GM04504 (cell line): ENCODE measurements at regions not wholly inside any gene's neighbourhood (a gene's known extent, or its start where the extent isn't known, plus 50 kb on each side); places are given as distances from the start of the nearest gene placed in this dataset.
"Not testable (repeated sequence)": the region's sequence is repeated elsewhere in the genome, so short reads cannot be mapped to it uniquely, and the experiment has no call there.

Experiments
- DNase-seq: peaks from one replicate; pipeline ENCODE4 v3.0.0-alpha.2; 2012; ENCODE audit warnings: low read depth

DNA sequence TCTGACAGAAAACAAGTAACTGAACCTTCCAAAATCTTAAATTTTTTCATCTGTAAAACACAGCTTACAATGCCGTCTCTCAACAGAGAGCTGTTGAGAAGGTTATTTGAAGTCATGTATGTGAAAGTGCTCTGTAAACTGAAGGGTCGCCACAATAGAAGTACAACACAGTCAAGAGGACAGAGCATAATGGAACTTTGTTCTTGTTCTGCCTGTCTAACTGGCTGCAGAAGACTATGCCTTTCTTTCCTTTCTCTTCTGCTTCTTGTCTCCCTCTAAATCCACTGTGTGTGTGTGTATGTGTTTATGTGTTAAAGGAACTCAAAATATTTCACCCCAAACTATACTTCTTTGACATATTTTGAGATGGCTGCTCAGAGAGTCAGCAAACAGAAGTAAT lies 365.8 kb upstream of the RND3 start:
- no peak for DNase-seq

DNA sequence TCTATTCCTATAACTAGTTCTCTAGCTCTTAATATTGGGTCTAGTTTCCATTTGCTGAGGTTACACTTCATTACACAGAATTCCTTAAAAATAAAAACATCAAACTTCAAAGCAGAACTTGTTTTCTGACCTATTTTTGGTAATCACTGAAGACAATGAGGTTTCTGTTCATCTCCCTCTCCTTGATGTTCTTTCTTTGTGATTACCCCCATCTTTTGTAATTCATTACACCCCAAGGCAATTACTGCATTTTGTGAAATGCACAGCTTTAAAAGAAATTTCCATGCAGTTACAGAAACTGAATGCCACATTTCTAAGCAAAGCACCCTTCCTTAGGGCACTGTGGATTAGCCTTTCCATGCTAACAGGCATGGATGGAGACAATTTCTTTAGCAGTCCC lies 363.2 kb upstream of the RND3 start:
- no peak for DNase-seq

DNA sequence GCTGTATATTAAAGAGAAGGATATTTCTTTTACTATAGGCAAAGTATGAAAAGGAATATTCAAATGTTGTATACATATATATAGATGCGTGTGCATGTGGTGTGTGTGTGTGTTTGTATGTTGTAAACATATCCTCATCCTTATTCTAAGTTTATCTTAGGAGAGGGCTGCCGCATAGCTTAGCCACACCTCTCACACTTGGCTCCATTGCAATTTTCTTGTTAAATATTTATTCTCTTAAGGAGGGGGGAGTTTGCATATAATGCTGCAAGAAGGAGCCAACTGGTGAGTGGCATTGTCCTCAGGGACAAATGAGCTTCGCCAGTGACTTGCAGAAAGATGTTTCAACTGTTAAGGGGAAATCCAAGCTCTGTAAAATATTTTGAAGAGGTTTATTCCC lies 360.1 kb upstream of the RND3 start:
- DNase-seq, result no peak

DNA sequence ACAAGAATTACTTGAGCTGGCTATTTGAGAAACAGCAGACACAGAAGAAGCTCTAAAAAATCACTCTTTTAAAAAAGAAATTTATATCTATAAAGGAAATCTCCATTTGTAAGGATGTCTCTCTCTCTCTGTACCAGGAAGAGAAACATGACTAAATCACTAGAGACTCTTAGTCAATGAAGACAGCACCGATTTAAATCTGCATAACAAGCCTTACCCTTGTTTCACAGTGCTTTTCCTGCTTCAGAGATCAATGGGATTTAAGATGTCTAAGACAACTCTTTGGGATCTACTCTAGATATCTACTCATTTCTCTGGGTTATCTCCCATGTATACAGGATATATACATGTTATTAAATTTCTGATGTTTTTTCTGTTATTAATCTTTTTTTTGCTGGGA lies 359.2 kb upstream of the RND3 start:
- no peak for DNase-seq

DNA sequence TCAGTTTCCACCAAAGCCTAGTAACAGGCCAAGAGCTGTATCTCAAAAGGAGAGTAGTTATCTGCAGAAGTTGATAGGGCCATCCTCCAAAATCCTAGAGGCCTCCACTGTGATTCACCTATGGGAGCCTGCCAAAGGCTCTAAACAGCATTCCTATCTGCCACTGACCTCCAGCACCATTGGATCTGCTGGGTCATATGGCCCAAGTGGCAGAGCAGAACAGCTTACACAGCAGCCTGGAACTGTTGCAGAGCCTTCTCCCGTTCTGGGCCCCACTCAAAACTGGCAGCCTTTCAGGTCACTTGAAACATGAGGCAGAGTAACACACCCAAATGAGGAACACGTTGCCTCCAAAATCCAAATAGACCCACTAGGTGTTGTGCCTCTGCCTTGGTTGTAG lies 345.2 kb upstream of the RND3 start:
- DNase-seq, result peak; percentile 31

DNA sequence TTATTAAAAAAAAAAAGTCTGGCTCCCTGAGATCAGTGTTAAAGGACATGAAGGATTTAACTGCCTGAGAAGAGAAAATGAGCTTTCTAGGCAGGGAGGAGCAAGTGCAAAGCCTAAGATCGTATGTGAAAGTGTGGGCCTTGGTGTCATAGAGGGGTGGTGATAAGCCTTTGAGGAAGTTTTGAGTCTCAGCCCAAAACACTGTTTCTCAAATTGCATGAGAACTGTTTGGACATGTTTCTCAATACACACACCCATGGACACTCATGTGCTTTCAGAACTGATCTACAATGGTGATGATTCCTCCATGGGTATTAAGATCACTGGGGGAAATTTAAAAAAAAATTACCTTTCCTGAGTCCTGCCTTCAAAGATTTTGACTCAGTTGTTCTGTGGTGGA lies 336.7 kb upstream of the RND3 start:
- DNase-seq, result no peak

DNA sequence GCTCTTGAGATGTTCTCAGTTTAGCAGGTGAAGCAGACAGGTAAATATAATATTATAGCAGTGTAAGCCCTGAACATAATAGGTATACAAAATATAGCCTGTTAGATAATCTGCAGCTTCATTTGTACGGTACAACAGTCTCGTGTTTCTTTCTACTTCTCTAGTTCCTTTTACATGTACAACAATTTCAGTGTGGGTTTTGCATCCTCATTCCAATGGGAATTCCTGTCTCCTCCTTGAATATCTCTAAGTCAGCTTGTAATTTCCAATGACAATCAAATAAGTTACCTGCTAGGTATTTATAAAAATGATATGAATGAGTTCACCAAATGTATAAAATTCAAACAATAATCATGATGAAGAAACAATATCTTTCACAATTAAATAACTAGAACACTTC lies 330.0 kb upstream of the RND3 start:
- DNase-seq, result no peak

DNA sequence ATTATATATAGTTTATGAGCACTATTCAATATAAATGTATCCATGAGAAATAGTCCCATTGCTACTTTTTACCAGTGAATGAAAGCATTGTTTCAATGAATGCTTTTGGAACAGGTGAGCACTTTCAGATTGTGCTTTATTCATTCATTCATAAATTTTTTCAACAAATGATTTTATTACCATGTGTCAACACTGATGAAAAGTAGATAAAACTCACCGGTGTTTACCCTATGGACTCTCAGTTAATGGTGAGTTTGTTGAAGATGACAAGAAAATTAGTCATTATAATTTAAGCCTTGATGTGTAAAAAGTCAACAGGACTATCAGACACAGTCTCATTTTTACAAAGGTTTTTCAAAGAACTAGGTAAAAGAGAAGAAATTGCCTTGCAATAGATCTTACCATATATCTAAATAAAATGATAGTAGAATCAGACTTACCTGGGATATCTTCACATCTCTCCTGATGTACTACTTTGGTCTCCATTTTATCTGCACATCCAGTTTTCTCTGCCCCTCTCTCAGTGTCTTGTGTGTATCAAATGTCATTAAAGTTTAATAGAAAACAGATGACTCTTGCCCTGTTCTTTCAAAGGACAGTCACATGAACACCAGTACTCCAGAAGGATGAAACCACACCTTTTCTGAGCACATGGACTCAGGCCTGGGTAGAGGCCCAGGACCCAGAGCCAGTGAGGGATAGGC lies 325.3 kb upstream of the RND3 start:
- no peak for DNase-seq

DNA sequence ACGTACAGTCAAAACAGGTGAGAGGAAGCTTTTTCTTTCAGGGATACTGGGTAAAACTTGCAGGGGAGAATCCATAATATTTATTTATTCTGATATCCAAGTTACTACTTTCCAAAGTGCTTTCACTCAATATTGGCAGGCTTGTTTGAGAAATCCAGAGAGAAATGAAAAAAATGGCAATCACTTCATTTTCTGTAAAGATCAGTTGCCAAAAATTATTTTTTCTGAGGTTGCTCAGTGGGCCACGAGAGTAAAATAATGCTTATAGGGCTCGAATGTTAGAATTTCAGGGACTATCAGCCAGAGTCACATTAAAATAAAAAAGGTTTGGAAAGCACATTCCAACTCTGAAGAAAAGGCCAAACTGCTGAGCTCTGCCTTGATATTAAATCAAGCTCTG lies 324.6 kb upstream of the RND3 start:
- no peak for DNase-seq

DNA sequence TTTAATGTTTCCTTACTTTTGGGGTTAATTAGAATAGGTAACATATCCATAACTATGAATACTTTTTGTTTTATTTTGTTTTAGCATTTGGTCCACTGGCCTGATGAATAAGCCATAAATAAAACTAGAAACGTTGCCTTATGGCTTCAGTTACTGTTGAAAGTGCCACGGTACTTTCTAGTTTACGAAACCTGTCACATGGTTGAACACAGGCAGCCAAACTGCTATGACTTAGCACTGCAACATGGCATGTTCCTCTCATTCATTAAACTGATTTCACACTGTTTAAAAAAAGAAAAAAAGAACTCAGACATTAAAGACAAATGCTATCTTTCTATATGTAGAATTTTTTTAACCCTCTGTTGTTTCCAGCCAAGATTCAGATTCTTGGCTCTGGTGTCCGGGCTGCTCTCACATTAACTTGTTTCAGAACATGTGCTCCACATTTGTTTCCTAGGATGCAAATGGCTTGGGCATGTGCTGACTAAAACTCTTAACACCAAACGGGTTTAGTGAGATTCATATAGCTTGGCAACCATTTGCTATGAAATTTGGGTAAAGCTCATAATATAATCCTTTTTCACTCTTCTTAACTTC lies 323.9 kb upstream of the RND3 start:
- DNase-seq, result peak; percentile 37

DNA sequence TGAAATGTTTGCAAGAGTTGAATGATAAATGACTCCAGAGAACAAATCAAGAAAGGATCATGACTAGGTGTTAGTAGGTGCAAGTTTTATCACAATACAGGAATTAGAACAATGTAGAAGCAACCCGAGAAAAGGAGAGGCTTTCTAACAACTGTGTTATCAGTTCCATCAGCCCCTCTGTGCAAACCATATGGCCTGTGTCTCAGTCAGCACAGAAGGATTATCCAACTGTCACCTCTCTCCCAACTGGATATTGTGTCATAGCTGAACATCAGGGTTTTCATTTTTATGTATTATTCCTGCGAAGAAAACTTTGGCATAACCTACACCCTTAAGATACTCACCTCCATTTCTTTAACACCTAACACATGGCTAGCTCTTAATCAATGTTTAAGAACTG lies 321.6 kb upstream of the RND3 start:
- DNase-seq, result no peak

DNA sequence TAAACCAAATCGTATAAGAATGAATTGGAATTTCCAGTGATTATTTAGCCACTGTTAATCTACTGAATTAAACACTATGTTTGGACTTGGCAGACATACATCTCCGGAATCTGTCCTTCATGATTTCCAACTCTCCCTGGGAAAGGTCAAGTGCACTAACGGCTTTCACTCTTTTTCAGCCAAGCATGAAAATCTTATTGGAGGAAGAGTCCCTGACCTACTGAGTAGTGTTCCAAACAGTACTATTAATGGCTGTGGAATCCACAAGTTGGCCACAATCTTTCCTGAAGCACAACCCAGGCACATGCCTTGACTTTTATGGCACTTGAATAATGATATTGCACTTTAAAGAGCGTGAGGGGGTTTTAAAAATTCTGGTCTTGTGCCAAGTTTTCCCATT lies 318.9 kb upstream of the RND3 start:
- no peak for DNase-seq

DNA sequence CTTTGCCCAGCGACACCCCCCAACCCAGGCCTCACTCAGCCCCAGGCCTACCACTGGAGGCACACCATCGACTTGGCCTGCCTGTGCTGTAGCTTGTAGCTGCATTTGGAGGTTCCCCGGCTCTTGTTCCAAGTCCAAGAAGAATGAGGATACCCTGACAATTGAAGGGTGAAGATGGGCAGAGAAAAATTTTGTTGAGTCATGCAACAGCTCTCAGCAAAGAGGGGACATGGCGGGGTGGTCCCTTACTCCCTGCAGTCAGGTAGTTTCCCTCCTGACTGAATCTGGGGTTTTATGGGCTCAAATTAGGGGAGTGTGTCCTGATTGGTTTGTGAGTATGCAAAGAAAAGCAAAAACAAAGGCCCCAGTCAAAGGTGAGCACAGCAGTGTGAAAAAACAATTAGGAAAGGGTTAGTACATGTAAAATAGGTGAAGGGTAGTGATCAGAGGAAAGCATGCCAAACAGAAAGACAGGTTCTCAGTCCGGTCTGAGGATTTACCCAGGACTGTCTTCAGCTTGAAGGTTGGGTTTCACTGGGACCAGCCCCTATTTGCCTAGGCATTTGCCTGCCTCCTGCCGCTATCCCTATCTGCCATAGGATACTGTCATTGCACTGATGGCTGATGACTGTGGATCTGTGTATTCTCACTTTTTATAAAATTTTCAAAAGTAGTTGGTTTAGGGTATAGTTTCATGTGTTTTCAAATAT lies 316.4 kb upstream of the RND3 start:
- no peak for DNase-seq

DNA sequence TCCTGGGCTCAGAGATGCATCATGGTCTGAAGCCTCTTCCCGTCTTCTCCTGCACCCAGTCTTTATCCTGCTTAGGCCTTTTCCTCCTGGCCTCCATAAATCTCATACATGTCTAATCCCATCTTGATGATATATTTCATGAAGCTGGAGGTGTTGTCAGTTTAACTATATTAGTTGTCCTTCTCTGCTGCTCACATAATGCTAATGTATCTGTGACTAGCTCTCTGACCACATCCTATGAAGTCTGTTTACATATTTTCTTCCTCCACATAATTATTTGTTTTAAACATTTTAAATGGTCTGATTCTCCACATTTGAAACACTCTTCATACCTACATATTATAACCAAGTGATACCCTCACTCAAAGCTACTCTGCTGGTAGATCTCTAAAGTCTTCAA lies 315.2 kb upstream of the RND3 start:
- DNase-seq, result no peak

DNA sequence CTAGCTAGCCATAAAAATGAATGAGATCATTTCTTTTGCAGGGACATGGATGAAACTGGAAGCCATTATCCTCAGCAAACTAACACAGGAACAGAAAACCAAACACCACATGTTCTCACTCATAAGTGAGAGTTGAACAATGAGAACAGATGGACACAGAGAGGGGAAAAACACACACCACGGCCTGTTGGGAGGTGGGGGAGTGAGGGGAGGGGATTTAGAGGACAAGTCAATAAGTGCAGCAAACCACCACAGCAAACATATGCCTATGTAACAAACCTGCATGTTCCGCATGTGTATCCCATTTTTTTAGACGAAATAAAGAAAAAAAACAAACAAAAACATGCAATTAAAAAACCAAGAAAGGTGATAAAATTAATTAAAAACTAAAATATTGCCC lies 308.8 kb upstream of the RND3 start:
- not testable (repeated sequence) for DNase-seq

DNA sequence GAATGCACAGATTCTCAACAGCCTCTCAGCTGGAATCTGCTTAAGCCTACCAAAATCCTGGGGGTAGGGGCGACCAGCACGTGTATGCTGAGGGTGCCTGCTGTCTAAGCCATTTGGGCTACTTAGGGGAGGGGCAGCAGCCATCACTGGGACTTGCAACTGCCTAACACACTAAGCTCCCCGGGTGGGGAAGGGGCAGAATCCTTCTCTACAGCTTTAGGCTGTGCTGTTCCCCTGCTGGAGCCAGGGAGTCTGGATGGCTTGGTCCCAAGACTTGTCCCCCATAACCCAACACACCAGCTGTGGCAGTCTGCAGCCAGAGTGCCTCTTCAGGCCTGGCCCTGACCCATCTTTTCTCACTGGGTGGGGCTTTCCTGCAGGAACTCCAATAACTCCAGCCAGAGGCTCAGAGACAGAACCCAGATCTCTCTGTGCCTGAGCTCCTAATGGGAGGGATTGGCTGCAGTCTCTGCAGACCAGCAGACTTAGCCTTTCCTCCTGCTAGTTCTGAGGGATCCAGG lies 305.4 kb upstream of the RND3 start:
- DNase-seq, result no peak

DNA sequence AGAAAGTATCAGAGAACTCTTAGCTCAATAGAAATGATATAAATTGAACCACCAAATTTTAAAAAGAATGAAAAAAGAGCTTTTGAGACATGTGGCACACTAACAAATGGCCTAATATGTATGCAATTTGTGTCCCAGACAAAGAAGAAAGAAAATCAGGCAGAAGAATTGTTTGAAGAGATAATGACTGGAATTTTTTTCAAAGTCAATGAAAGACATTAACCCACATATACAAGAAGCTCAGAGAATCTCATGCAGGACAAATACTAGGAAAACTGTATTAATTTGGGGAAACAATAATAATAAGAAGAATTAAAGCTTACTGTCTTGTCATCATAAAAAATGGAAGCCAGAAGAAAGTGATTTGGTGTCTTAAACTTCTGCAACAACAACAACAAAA lies 304.1 kb upstream of the RND3 start:
- no peak for DNase-seq

DNA sequence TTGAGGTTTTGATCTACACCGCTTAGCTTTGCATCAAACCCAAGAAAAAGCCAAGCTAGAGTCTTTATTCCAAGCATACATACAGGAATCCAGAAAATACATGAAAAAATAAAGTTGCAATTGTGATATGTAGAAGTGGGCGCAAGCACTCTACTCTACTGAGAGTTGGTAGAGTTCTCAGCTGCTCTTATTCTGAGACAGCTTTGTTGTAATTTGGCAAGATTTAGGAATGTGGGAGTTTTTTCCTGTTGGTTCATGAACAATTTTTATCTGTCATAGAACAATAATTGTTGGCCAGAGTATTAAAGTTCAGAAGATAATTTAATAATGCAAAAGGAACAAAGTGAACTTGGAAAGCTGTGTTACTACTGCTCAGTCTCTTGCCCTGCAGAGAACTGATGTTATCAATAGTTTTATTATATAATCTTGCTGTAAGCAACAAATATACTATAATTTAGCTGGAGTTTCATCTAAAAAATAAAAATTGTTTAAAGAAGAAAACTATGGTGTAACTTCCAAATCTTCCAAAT lies 302.0 kb upstream of the RND3 start:
- DNase-seq, result no peak

DNA sequence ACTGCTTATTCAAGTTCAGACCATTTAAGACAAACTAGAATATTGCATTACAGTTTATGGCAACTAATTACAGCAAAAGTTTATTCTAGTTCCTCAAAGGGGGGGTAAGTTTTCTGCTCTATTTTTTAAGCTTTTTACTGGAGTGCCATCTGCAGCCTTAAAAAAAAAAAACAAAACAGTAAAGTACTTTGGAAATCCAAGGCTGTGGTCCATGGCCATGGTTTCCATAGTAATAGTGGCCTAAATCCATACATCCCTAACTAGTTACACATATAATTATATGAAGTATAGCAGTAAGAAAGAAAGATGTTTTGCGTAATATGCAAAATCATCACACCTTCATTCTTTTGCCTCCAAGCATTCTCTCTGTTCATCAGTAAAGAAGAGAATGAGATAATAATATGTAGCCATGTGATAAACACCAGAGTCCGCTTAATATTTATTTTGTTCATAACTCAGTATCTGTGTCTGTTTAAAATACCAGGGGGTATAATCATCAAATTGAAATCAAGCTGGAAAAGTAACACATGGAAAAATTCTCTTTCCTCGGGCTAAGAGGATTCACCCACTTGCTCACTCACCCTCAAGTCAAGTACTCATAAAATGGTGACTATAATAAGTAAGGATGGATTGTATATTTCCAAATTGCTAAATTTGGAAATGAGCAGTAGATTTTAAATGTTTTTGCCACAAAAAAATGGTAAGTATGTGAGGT lies 301.1 kb upstream of the RND3 start:
- DNase-seq, result no peak

DNA sequence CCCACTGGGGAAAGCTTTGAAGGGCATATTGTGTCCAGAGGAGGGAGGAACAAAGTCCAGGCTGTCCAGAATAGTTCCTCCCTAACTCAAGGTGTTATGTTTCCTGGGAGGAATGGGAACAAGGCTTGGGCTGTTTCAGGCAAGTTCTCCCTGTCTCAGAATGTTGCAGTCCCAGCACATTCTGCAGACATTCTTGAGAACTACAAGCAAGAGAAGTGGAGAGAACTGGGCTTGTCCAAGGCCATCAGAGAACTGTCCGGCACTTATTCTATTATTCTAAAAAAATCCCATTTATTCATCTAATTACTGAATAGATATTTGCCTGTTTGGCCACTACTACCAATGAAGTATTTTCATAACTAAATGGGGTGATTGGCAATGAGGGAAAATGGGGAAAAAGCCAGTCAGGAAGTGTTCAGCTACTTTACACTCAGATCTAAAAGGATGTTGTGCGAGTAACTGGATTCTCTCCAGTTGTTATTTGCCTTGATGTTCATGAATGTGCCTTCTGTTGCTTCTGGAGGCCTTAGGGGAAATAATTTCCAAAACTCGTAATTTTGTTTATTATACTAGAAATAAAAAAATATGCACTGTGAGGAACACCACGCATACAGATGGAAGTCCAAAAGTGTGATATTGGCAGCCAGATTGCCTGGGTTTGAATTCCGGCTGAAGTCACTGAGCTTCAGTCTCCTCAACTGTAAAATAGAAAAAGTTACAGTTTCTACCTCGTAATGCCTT lies 300.1 kb upstream of the RND3 start:
- no peak for DNase-seq

DNA sequence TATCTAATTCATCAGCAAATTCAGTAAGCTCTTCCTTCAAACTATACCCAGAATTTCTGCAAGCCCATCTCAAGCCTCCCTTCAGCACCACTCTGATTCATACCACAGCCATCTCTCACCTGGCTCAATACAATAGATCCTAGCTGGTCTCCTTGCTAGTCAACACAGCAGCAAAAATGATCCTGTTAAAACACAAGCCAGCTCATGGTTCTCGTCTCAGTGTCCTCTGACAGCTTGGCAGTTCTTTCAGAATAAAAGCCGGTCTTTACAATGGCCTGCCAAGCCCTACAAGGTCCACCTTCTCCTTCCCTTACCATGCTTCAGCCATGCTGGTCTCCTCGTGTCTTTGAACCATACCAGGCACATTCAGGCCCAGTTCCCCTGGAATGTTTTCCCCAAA lies 296.9 kb upstream of the RND3 start:
- no peak for DNase-seq

DNA sequence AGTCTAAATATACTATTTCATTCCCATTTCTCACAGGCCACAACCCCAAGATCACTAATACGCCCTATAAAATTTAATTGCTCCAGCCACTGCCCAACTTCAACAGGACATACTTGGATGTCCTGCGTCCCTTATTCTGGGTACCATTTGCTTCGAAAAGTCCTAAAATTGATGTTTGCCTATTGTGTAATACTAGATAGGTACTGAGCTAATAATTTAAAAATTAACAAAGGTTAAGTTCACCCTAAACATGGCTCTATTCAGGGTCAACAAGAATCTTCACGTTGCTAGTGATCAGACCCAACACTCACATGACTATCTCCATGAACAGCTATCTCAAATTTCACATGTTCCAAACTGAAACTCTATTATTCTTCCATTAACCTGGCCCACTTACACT lies 296.4 kb upstream of the RND3 start:
- DNase-seq, result no peak
